K562 (cell line): ENCODE measurements at regions not wholly inside any gene's neighbourhood (a gene's known extent, or its start where the extent isn't known, plus 50 kb on each side); places are given as distances from the start of the nearest gene placed in this dataset.
"Not testable (repeated sequence)": the region's sequence is repeated elsewhere in the genome, so short reads cannot be mapped to it uniquely, and the experiment has no call there.

ENCODE experiments used
- ATAC-seq: fragments of 200-7000 bp; cut with Tn5 transposase; 3 replicates; pipeline ENCODE4 v1.9.1; 2020; ENCODE audit warnings: moderate library complexity
- BruUV-seq: library from RNA; stranded (reverse); fragments of 400-500 nt; replicated peaks from 2 replicates; lab custom pipeline; 2021; lab: Mats Ljungman, UMichigan
- CTCF ChIA-PET: fragments of 300-600 bp; formaldehyde crosslinking; extraction: SDS; loops from one replicate; lab custom pipeline; 2021; ENCODE audit warnings: low intra/inter-chr PET ratio; lab: Yijun Ruan, JAX
- POLR2A ChIA-PET: fragments of 300-600, 350-650 bp; sonication (Branson Sonifier 250); formaldehyde crosslinking; extraction: SDS; loops from one replicate; lab custom pipeline; 2021; ENCODE audit warnings: antibody characterized with exemption, inconsistent platforms; lab: Yijun Ruan, JAX
- DNase-seq, 4 experiments: peaks; one replicate each; pipeline versions ENCODE4 v3.0.0 to v3.0.0-alpha.2; 2011 to 2018; ENCODE audit warnings: low spot score in 3 of 4, mixed read lengths in 3 of 4; ENCODE audit errors: extremely low read depth in 1 of 4
- FAIRE-seq: peaks from 2 replicates; lab custom pipeline; 2011; peaks lifted over from hg19 to GRCh38; lab: Jason Lieb, UNC
- H2AFZ ChIP-seq: 2 replicates; pipeline ENCODE4 v1.6.0; 2011; ENCODE audit warnings: low read depth, low read length, control low read depth, inconsistent platforms
- H3K27ac ChIP-seq: fragments of 200-600 bp; 3 replicates; pipeline ENCODE4 v1.8.0; 2011; ENCODE audit warnings: low read depth, mild to moderate bottlenecking, control low read depth, inconsistent platforms, low read length, moderate library complexity, mixed read lengths; ENCODE audit errors: extremely low read depth
- H3K27me3 ChIP-seq, 2 experiments: fragments of 300-600 bp in 1 of 2; 2 replicates in 1 of 2; 3 replicates in 1 of 2; pipeline versions ENCODE4 v1.6.0 to v1.8.0; 2011; ENCODE audit warnings: inconsistent platforms in 2 of 2, low read length in 2 of 2, mild to moderate bottlenecking in 1 of 2, mixed read lengths in 1 of 2, moderate library complexity in 1 of 2; ENCODE audit not compliant: control insufficient read depth in 2 of 2, insufficient read depth in 2 of 2
- H3K36me3 ChIP-seq: fragments of 300-600 bp; 3 replicates; pipeline ENCODE4 v1.8.0; 2011; ENCODE audit warnings: mild to moderate bottlenecking, low read length, inconsistent platforms; ENCODE audit not compliant: control insufficient read depth, insufficient read depth
- H3K4me1 ChIP-seq, 2 experiments: fragments of 200-600 bp in 1 of 2; replicated peaks in 1 of 2; 2 replicates in 1 of 2; 3 replicates in 1 of 2; pipeline versions ENCODE4 v1.5.1 to v1.8.0; 2011; ENCODE audit warnings: inconsistent platforms in 2 of 2, low read length in 2 of 2, mild to moderate bottlenecking in 1 of 2, mixed read lengths in 1 of 2, moderate library complexity in 1 of 2; ENCODE audit not compliant: control insufficient read depth in 2 of 2, insufficient read depth in 2 of 2
- H3K4me2 ChIP-seq: 2 replicates; pipeline ENCODE4 v1.6.1; 2011; ENCODE audit warnings: low read length, control low read depth, inconsistent platforms, mixed read lengths; ENCODE audit not compliant: insufficient read depth
- H3K4me3 ChIP-seq: fragments of 200-600 bp; sonication (generic), shearing (Covaris generic); 2 replicates; pipeline ENCODE4 v1.5.1; 2016; ENCODE audit warnings: control low read depth, inconsistent platforms
- H3K79me2 ChIP-seq: fragments of 200-600 bp; 3 replicates; pipeline ENCODE4 v1.8.0; 2011; ENCODE audit warnings: low read length, inconsistent platforms; ENCODE audit not compliant: control insufficient read depth, insufficient read depth
- H3K9ac ChIP-seq, 2 experiments: 2 replicates each; pipeline versions ENCODE4 v1.6.0 to v1.6.1; 2011; ENCODE audit warnings: low read depth in 2 of 2, low read length in 2 of 2, control low read depth in 1 of 2, inconsistent platforms in 1 of 2, mild to moderate bottlenecking in 1 of 2, mixed read lengths in 1 of 2; ENCODE audit not compliant: insufficient read depth in 1 of 2
- H3K9me1 ChIP-seq: one replicate; pipeline ENCODE4 v1.6.0; 2011; ENCODE audit warnings: inconsistent platforms, mild to moderate bottlenecking, low read length, moderate library complexity; ENCODE audit not compliant: control insufficient read depth, insufficient read depth
- H3K9me3 ChIP-seq: replicated peaks from 2 replicates; pipeline ENCODE4 v1.5.1; 2011; ENCODE audit warnings: low read depth, low read length, inconsistent platforms; ENCODE audit not compliant: control insufficient read depth, insufficient read depth
- H4K20me1 ChIP-seq: replicated peaks from 2 replicates; pipeline ENCODE4 v1.6.1; 2011; ENCODE audit warnings: low read length, inconsistent platforms, mixed read lengths; ENCODE audit not compliant: control insufficient read depth, insufficient read depth
- EP400 ChIP-seq: fragments of 450-650 bp; IDR thresholded peaks from 2 replicates; pipeline ENCODE4 v1.6.1; 2017; ENCODE audit warnings: antibody characterized with exemption, mild to moderate bottlenecking, moderate library complexity
- WGBS: fragments of 100-300 bp; shearing (Covaris generic); methylation state at CpG from one replicate; pipeline ENCODE4 v1.1.6; 2016; ENCODE audit warnings: low coverage, mixed read lengths; ENCODE audit not compliant: insufficient coverage; ENCODE audit errors: missing lambda C conversion rate; 5-methylcytosine and 5-hydroxymethylcytosine counted together
- in situ Hi-C: fragments of 300-500 bp; cut with MboI; formaldehyde crosslinking; loops from 4 replicates; pipeline ENCODE4 v1.15.0; 2018; ENCODE audit warnings: inconsistent platforms, mixed read lengths
- intact Hi-C: fragments of 100-400 bp; cut with micrococcal nuclease; formaldehyde crosslinking; loops from 2 replicates; pipeline ENCODE4 v1.14.2; 2022
- TF ChIP-seq, protein P1 (sequence below): fragments of 450-650 bp; IDR thresholded peaks from 2 replicates; pipeline ENCODE4 v1.6.1; 2016; ENCODE audit warnings: mild to moderate bottlenecking, moderate library complexity

DNA sequence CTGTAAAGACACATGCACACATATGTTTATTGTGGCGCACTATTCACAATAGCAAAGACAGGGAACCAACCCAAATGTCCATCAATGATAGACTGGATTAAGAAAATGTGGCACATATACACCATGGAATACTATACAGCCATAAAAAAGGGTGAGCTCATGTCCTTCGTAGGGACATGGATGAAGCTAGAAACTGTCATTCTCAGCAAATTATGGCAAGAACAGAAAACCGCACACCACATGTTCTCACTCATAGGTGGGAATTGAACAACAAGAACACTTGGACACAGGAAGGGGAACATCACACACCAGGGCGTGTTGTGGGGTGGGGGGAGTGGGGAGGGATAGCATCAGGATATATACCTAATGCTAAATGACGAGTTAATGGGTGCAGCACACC lies 304.9 kb upstream of the NRSN1 start:
- H3K79me2 ChIP-seq, H2AFZ ChIP-seq, H3K4me3 ChIP-seq, H3K9ac ChIP-seq, H3K36me3 ChIP-seq, H3K9me1 ChIP-seq, in situ Hi-C loops, H3K27me3 ChIP-seq, POLR2A ChIA-PET, BruUV-seq, CTCF ChIA-PET, ATAC-seq, intact Hi-C loops, H4K20me1 ChIP-seq, H3K4me2 ChIP-seq, FAIRE-seq, H3K9me3 ChIP-seq, DNase-seq, H3K4me1 ChIP-seq, H3K27ac ChIP-seq: not testable (repeated sequence)
- 1% methylated on average over 4 of the region's 5 CpGs for WGBS

DNA sequence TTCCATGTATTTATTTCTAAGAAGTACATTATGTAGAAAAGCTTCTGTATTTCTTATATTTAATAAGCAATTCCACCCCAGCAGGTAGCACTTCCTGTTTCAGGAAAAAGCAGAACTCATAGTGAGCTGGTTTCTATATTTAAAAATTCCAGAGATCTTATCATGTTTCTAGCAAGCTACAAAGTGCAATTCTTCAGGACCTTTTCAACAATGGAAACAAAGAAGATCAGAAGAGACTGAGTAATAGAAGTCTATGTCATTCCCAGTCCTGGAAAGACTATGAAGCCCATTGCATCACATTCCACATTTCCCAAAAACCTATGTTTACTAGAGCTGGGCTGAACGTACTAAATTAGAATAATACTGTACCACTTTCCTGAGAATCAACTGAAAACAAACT lies 302.6 kb upstream of the NRSN1 start:
- ATAC-seq (no peak), DNase-seq (no peak), FAIRE-seq (no peak)
- no peaks in the 10 kb centered on the region for H3K9me1 ChIP-seq
- no peaks in the 10 kb centered on the region for H3K79me2 ChIP-seq
- no peak overlapping the region for H3K27ac ChIP-seq
- H3K4me1 ChIP-seq = no peaks in the 10 kb centered on the region
- no peaks in the 10 kb centered on the region for H4K20me1 ChIP-seq
- BruUV-seq = no TSS peak
- no peak overlapping the region for H3K4me3 ChIP-seq
- H3K9ac ChIP-seq = no peak overlapping the region
- ChIA-PET CTCF (no interaction called here), POLR2A (no interaction called here)
- in situ Hi-C loops = no loop called here
- no peaks in the 10 kb centered on the region for H3K36me3 ChIP-seq
- 0% methylated on average over 1 of the region's 1 CpG for WGBS
- no peak overlapping the region for H3K4me2 ChIP-seq
- no peaks in the 10 kb centered on the region for H3K27me3 ChIP-seq
- no peaks in the 10 kb centered on the region for H3K9me3 ChIP-seq
- intact Hi-C loops = no loop called here
- H2AFZ ChIP-seq = no peak overlapping the region
- TF ChIP-seq, protein P1, sequence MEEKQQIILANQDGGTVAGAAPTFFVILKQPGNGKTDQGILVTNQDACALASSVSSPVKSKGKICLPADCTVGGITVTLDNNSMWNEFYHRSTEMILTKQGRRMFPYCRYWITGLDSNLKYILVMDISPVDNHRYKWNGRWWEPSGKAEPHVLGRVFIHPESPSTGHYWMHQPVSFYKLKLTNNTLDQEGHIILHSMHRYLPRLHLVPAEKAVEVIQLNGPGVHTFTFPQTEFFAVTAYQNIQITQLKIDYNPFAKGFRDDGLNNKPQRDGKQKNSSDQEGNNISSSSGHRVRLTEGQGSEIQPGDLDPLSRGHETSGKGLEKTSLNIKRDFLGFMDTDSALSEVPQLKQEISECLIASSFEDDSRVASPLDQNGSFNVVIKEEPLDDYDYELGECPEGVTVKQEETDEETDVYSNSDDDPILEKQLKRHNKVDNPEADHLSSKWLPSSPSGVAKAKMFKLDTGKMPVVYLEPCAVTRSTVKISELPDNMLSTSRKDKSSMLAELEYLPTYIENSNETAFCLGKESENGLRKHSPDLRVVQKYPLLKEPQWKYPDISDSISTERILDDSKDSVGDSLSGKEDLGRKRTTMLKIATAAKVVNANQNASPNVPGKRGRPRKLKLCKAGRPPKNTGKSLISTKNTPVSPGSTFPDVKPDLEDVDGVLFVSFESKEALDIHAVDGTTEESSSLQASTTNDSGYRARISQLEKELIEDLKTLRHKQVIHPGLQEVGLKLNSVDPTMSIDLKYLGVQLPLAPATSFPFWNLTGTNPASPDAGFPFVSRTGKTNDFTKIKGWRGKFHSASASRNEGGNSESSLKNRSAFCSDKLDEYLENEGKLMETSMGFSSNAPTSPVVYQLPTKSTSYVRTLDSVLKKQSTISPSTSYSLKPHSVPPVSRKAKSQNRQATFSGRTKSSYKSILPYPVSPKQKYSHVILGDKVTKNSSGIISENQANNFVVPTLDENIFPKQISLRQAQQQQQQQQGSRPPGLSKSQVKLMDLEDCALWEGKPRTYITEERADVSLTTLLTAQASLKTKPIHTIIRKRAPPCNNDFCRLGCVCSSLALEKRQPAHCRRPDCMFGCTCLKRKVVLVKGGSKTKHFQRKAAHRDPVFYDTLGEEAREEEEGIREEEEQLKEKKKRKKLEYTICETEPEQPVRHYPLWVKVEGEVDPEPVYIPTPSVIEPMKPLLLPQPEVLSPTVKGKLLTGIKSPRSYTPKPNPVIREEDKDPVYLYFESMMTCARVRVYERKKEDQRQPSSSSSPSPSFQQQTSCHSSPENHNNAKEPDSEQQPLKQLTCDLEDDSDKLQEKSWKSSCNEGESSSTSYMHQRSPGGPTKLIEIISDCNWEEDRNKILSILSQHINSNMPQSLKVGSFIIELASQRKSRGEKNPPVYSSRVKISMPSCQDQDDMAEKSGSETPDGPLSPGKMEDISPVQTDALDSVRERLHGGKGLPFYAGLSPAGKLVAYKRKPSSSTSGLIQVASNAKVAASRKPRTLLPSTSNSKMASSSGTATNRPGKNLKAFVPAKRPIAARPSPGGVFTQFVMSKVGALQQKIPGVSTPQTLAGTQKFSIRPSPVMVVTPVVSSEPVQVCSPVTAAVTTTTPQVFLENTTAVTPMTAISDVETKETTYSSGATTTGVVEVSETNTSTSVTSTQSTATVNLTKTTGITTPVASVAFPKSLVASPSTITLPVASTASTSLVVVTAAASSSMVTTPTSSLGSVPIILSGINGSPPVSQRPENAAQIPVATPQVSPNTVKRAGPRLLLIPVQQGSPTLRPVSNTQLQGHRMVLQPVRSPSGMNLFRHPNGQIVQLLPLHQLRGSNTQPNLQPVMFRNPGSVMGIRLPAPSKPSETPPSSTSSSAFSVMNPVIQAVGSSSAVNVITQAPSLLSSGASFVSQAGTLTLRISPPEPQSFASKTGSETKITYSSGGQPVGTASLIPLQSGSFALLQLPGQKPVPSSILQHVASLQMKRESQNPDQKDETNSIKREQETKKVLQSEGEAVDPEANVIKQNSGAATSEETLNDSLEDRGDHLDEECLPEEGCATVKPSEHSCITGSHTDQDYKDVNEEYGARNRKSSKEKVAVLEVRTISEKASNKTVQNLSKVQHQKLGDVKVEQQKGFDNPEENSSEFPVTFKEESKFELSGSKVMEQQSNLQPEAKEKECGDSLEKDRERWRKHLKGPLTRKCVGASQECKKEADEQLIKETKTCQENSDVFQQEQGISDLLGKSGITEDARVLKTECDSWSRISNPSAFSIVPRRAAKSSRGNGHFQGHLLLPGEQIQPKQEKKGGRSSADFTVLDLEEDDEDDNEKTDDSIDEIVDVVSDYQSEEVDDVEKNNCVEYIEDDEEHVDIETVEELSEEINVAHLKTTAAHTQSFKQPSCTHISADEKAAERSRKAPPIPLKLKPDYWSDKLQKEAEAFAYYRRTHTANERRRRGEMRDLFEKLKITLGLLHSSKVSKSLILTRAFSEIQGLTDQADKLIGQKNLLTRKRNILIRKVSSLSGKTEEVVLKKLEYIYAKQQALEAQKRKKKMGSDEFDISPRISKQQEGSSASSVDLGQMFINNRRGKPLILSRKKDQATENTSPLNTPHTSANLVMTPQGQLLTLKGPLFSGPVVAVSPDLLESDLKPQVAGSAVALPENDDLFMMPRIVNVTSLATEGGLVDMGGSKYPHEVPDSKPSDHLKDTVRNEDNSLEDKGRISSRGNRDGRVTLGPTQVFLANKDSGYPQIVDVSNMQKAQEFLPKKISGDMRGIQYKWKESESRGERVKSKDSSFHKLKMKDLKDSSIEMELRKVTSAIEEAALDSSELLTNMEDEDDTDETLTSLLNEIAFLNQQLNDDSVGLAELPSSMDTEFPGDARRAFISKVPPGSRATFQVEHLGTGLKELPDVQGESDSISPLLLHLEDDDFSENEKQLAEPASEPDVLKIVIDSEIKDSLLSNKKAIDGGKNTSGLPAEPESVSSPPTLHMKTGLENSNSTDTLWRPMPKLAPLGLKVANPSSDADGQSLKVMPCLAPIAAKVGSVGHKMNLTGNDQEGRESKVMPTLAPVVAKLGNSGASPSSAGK = no peak
- TF ChIP-seq EP400 = no peak
